HG03045 (cell line): ENCODE measurements at regions not wholly inside any gene's neighbourhood (a gene's known extent, or its start where the extent isn't known, plus 50 kb on each side); places are given as distances from the start of the nearest gene placed in this dataset.

Source experiments
- ATAC-seq: cut with Tn5 transposase; IDR thresholded peaks from one replicate; pipeline ENCODE4 v1.9.1; 2021; ENCODE audit warnings: mild to moderate bottlenecking, moderate library complexity; ENCODE audit not compliant: unreplicated experiment

GRCh38 chr7:22005151-22005550 is 59.5 kb upstream of the CDCA7L start:
- no peak for ATAC-seq

GRCh38 chr7:22002726-22003125 is 57.0 kb upstream of the CDCA7L start:
- no peak for ATAC-seq

- peak; percentile 65 for ATAC-seq
Observed at GRCh38 chr7:22001345-22002004, 55.8 kb upstream of the CDCA7L start.

GRCh38 chr7:21999896-22000295 is 54.2 kb upstream of the CDCA7L start:
- no peak for ATAC-seq

- ATAC-seq, result no peak
Observed at GRCh38 chr7:21996641-21997040, 50.9 kb upstream of the CDCA7L start.
